HG03520 (cell line): ENCODE measurements at regions not wholly inside any gene's neighbourhood (a gene's known extent, or its start where the extent isn't known, plus 50 kb on each side); places are given as distances from the start of the nearest gene placed in this dataset.

ENCODE experiments used
- ATAC-seq: cut with Tn5 transposase; IDR thresholded peaks from one replicate; pipeline ENCODE4 v1.9.1; 2021; ENCODE audit warnings: mild to moderate bottlenecking, moderate library complexity; ENCODE audit not compliant: unreplicated experiment

- ATAC-seq: no peak
These were observed 118.9 kb downstream of the IRS1 start for GRCh38 chr2:226680719-226681118.

GRCh38 chr2:226679389-226680065, 120.1 kb downstream of the IRS1 start:
- ATAC-seq: no peak

GRCh38 chr2:226678422-226678821, 121.2 kb downstream of the IRS1 start:
- no peak for ATAC-seq

- ATAC-seq: no peak
These were observed 122.5 kb downstream of the IRS1 start for GRCh38 chr2:226677080-226677479.

GRCh38 chr2:226676618-226677017, 123.0 kb downstream of the IRS1 start:
- no peak for ATAC-seq

GRCh38 chr2:226674123-226674522, 125.5 kb downstream of the IRS1 start:
- no peak for ATAC-seq

GRCh38 chr2:226673314-226673723, 126.3 kb downstream of the IRS1 start:
- ATAC-seq: no peak

GRCh38 chr2:226671141-226671676, 128.4 kb downstream of the IRS1 start:
- no peak for ATAC-seq

- ATAC-seq: peak; percentile 57
These were observed 129.7 kb downstream of the IRS1 start for GRCh38 chr2:226669905-226670304.

GRCh38 chr2:226669249-226669648, 130.4 kb downstream of the IRS1 start:
- ATAC-seq: no peak

GRCh38 chr2:226667736-226668135, 131.9 kb downstream of the IRS1 start:
- ATAC-seq: no peak

GRCh38 chr2:226665306-226665831, 134.3 kb downstream of the IRS1 start:
- no peak for ATAC-seq

- no peak for ATAC-seq
These were observed 135.0 kb downstream of the IRS1 start for GRCh38 chr2:226664661-226665060.

- ATAC-seq: no peak
These were observed 135.5 kb downstream of the IRS1 start for GRCh38 chr2:226664140-226664539.

- ATAC-seq: no peak
These were observed 137.7 kb downstream of the IRS1 start for GRCh38 chr2:226661789-226662545.

GRCh38 chr2:226660526-226660925, 139.1 kb downstream of the IRS1 start:
- no peak for ATAC-seq

- no peak for ATAC-seq
These were observed 139.5 kb downstream of the IRS1 start for GRCh38 chr2:226660124-226660523.

GRCh38 chr2:226659410-226659809, 140.2 kb downstream of the IRS1 start:
- no peak for ATAC-seq

GRCh38 chr2:226658555-226658954, 141.1 kb downstream of the IRS1 start:
- no peak for ATAC-seq

GRCh38 chr2:226657340-226658053, 142.1 kb downstream of the IRS1 start:
- ATAC-seq: no peak

- ATAC-seq: no peak
These were observed 143.3 kb downstream of the IRS1 start for GRCh38 chr2:226656367-226656766.
